T-helper 1 cell treated with Interleukin-12 subunit alpha and Interleukin-12 subunit beta and Interleukin-4 antibody, amounts not matched to agents 30 μg/mL and 1 μg/mL, for 36 hours (primary cell): ENCODE measurements at regions not wholly inside any gene's neighbourhood (a gene's known extent, or its start where the extent isn't known, plus 50 kb on each side); places are given as distances from the start of the nearest gene placed in this dataset.

ENCODE experiments used
- H3K27ac Mint-ChIP-seq: one replicate; pipeline ENCODE4 v1.8.0; 2021; ENCODE audit warnings: mild to moderate bottlenecking, mixed read lengths
- H3K27me3 Mint-ChIP-seq: one replicate; pipeline ENCODE4 v1.8.0; 2021; ENCODE audit warnings: low read depth, mixed read lengths
- H3K36me3 Mint-ChIP-seq: one replicate; pipeline ENCODE4 v1.8.0; 2021; ENCODE audit warnings: low read depth, mixed read lengths
- H3K4me1 Mint-ChIP-seq: one replicate; pipeline ENCODE4 v1.8.0; 2021; ENCODE audit warnings: low read depth, mixed read lengths
- H3K4me3 Mint-ChIP-seq: one replicate; pipeline ENCODE4 v1.8.0; 2021; ENCODE audit warnings: mild to moderate bottlenecking, moderate library complexity, mixed read lengths
- H3K9me3 Mint-ChIP-seq: one replicate; pipeline ENCODE4 v1.8.0; 2021; ENCODE audit warnings: mixed read lengths

GRCh38 chr3:40817017-40817416, 292.3 kb downstream of the ZNF621 start:
- H3K27me3 Mint-ChIP-seq, result no peaks in the 10 kb centered on the region

GRCh38 chr3:40821315-40821714, 296.6 kb downstream of the ZNF621 start:
- no peaks in the 10 kb centered on the region for H3K36me3 Mint-ChIP-seq
- H3K9me3 Mint-ChIP-seq, result no peaks in the 10 kb centered on the region
- no peaks in the 10 kb centered on the region for H3K4me1 Mint-ChIP-seq
- H3K27me3 Mint-ChIP-seq, result no peaks in the 10 kb centered on the region
- no peak overlapping the region for H3K4me3 Mint-ChIP-seq
- H3K27ac Mint-ChIP-seq, result no peak overlapping the region

More at GRCh38 chr3:40817017-40817416, 292.3 kb downstream of the ZNF621 start:
- Mint-ChIP-seq H3K36me3 (no peaks in the 10 kb centered on the region), H3K4me1 (no peaks in the 10 kb centered on the region), H3K4me3 (no peak overlapping the region), H3K27ac (no peak overlapping the region), H3K9me3 (peaks cover 3% of the 10 kb centered on the region)

GRCh38 chr3:40827226-40827625, 302.5 kb downstream of the ZNF621 start:
- H3K4me1 Mint-ChIP-seq, result no peaks in the 10 kb centered on the region
- no peaks in the 10 kb centered on the region for H3K36me3 Mint-ChIP-seq
- H3K27ac Mint-ChIP-seq, result no peak overlapping the region
- no peaks in the 10 kb centered on the region for H3K9me3 Mint-ChIP-seq
- H3K4me3 Mint-ChIP-seq, result no peak overlapping the region
- no peaks in the 10 kb centered on the region for H3K27me3 Mint-ChIP-seq

- Mint-ChIP-seq H3K27me3 (no peaks in the 10 kb centered on the region), H3K36me3 (no peaks in the 10 kb centered on the region), H3K4me1 (no peaks in the 10 kb centered on the region), H3K27ac (no peak overlapping the region), H3K4me3 (no peak overlapping the region), H3K9me3 (no peaks in the 10 kb centered on the region)
These were observed 303.4 kb downstream of the ZNF621 start for GRCh38 chr3:40827942-40828688.

GRCh38 chr3:40828741-40829415, 304.1 kb downstream of the ZNF621 start:
- H3K27me3 Mint-ChIP-seq, result no peaks in the 10 kb centered on the region
- H3K4me3 Mint-ChIP-seq, result no peak overlapping the region
- H3K36me3 Mint-ChIP-seq, result no peaks in the 10 kb centered on the region
- no peaks in the 10 kb centered on the region for H3K4me1 Mint-ChIP-seq
- no peak overlapping the region for H3K27ac Mint-ChIP-seq
- H3K9me3 Mint-ChIP-seq, result no peaks in the 10 kb centered on the region

- Mint-ChIP-seq H3K4me1 (no peaks in the 10 kb centered on the region), H3K27ac (no peak overlapping the region), H3K27me3 (no peaks in the 10 kb centered on the region), H3K9me3 (no peaks in the 10 kb centered on the region), H3K4me3 (no peak overlapping the region), H3K36me3 (no peaks in the 10 kb centered on the region)
These were observed 305.1 kb downstream of the ZNF621 start for GRCh38 chr3:40829876-40830275.

- H3K27me3 Mint-ChIP-seq, result no peaks in the 10 kb centered on the region
- no peaks in the 10 kb centered on the region for H3K9me3 Mint-ChIP-seq
- H3K27ac Mint-ChIP-seq, result no peak overlapping the region
- H3K4me1 Mint-ChIP-seq, result no peaks in the 10 kb centered on the region
- no peak overlapping the region for H3K4me3 Mint-ChIP-seq
- H3K36me3 Mint-ChIP-seq, result no peaks in the 10 kb centered on the region
These were observed 312.5 kb downstream of the ZNF621 start for GRCh38 chr3:40837300-40837699.

GRCh38 chr3:40841131-40841530, 316.4 kb downstream of the ZNF621 start:
- H3K27me3 Mint-ChIP-seq, result no peaks in the 10 kb centered on the region
- no peaks in the 10 kb centered on the region for H3K4me1 Mint-ChIP-seq
- no peaks in the 10 kb centered on the region for H3K36me3 Mint-ChIP-seq
- no peak overlapping the region for H3K4me3 Mint-ChIP-seq
- H3K9me3 Mint-ChIP-seq, result peaks cover 6% of the 10 kb centered on the region
- no peak overlapping the region for H3K27ac Mint-ChIP-seq

- Mint-ChIP-seq H3K27ac (no peak overlapping the region), H3K27me3 (no peaks in the 10 kb centered on the region), H3K4me1 (no peaks in the 10 kb centered on the region), H3K4me3 (no peak overlapping the region), H3K36me3 (no peaks in the 10 kb centered on the region), H3K9me3 (peaks cover 6% of the 10 kb centered on the region)
These were observed 316.9 kb downstream of the ZNF621 start for GRCh38 chr3:40841570-40842109.

GRCh38 chr3:40842714-40843113, 318.0 kb downstream of the ZNF621 start:
- Mint-ChIP-seq H3K27ac (no peak overlapping the region), H3K27me3 (no peaks in the 10 kb centered on the region), H3K4me1 (no peaks in the 10 kb centered on the region), H3K9me3 (peaks cover 6% of the 10 kb centered on the region), H3K36me3 (no peaks in the 10 kb centered on the region), H3K4me3 (no peak overlapping the region)

GRCh38 chr3:40843208-40843624, 318.5 kb downstream of the ZNF621 start:
- Mint-ChIP-seq H3K4me1 (no peaks in the 10 kb centered on the region), H3K9me3 (peaks cover 6% of the 10 kb centered on the region), H3K4me3 (no peak overlapping the region), H3K36me3 (no peaks in the 10 kb centered on the region), H3K27ac (no peak overlapping the region), H3K27me3 (no peaks in the 10 kb centered on the region)

GRCh38 chr3:40843851-40844548, 319.2 kb downstream of the ZNF621 start:
- H3K4me3 Mint-ChIP-seq, result no peak overlapping the region

GRCh38 chr3:40844896-40845295, 320.1 kb downstream of the ZNF621 start:
- no peaks in the 10 kb centered on the region for H3K27me3 Mint-ChIP-seq
- H3K9me3 Mint-ChIP-seq, result peaks cover 6% of the 10 kb centered on the region
- no peak overlapping the region for H3K27ac Mint-ChIP-seq
- H3K36me3 Mint-ChIP-seq, result no peaks in the 10 kb centered on the region
- H3K4me1 Mint-ChIP-seq, result no peaks in the 10 kb centered on the region
- no peak overlapping the region for H3K4me3 Mint-ChIP-seq

More at GRCh38 chr3:40843851-40844548, 319.2 kb downstream of the ZNF621 start:
- Mint-ChIP-seq H3K4me1 (no peaks in the 10 kb centered on the region), H3K27ac (no peak overlapping the region), H3K27me3 (no peaks in the 10 kb centered on the region), H3K36me3 (no peaks in the 10 kb centered on the region), H3K9me3 (peaks cover 6% of the 10 kb centered on the region)

GRCh38 chr3:40845447-40845846, 320.7 kb downstream of the ZNF621 start:
- Mint-ChIP-seq H3K27me3 (no peaks in the 10 kb centered on the region), H3K4me3 (no peak overlapping the region), H3K4me1 (no peaks in the 10 kb centered on the region), H3K36me3 (no peaks in the 10 kb centered on the region), H3K9me3 (peaks cover 6% of the 10 kb centered on the region), H3K27ac (no peak overlapping the region)
